RWPE1 (cell line): ENCODE measurements at regions not wholly inside any gene's neighbourhood (a gene's known extent, or its start where the extent isn't known, plus 50 kb on each side); places are given as distances from the start of the nearest gene placed in this dataset.

ENCODE experiments used
- CTCF ChIA-PET: fragments of 350-600 bp; sonication (Branson Sonifier 250); formaldehyde crosslinking; extraction: SDS; loops from one replicate; lab custom pipeline; 2021; lab: Yijun Ruan, JAX
- POLR2A ChIA-PET: fragments of 400-600 bp; formaldehyde crosslinking; extraction: SDS; loops from one replicate; lab custom pipeline; 2020; ENCODE audit warnings: antibody characterized with exemption; ENCODE audit not compliant: low non-redundant PET; lab: Yijun Ruan, JAX
- DNase-seq: peaks from one replicate; pipeline ENCODE4 v3.0.0; 2012; ENCODE audit warnings: low spot score
- H3K27ac ChIP-seq: fragments of 450-650 bp; 2 replicates; pipeline ENCODE4 v1.5.1; 2017
- CTCF ChIP-seq: fragments of 450-650 bp; conservative IDR thresholded peaks from 2 replicates; pipeline ENCODE4 v1.5.1; 2017; ENCODE audit warnings: low read depth, mild to moderate bottlenecking

GRCh38 chr15:31511707-31512310 is 185.2 kb downstream of the KLF13 start:
- DNase-seq: no peak
- POLR2A ChIA-PET: no interaction called here
- CTCF ChIA-PET: interaction anchor here (0.6 kb wide), 1 partner anchor 11 kb away, joined by 3 read pairs; no protein-coding TSS in a partner anchor
- TF ChIP-seq CTCF: no peak
- no peak overlapping the region for H3K27ac ChIP-seq

GRCh38 chr15:31513178-31513577 is 186.5 kb downstream of the KLF13 start:
- no peak for DNase-seq
- ChIA-PET POLR2A (no interaction called here), CTCF (no interaction called here)
- no peak overlapping the region for H3K27ac ChIP-seq
- no peak for TF ChIP-seq CTCF

- ChIA-PET POLR2A (no interaction called here), CTCF (no interaction called here)
- DNase-seq: no peak
- TF ChIP-seq CTCF: no peak
- no peak overlapping the region for H3K27ac ChIP-seq
Measured at GRCh38 chr15:31516440-31516839, 189.8 kb downstream of the KLF13 start.

- ChIA-PET CTCF (no interaction called here), POLR2A (no interaction called here)
- no peak for TF ChIP-seq CTCF
- H3K27ac ChIP-seq: no peak overlapping the region
- DNase-seq: no peak
Measured at GRCh38 chr15:31516874-31517273, 190.2 kb downstream of the KLF13 start.

- DNase-seq: no peak
- TF ChIP-seq CTCF: no peak
- H3K27ac ChIP-seq: no peak overlapping the region
- CTCF ChIA-PET: no interaction called here
- POLR2A ChIA-PET: no interaction called here
Measured at GRCh38 chr15:31517711-31518110, 191.1 kb downstream of the KLF13 start.

GRCh38 chr15:31522028-31522427 is 195.4 kb downstream of the KLF13 start:
- POLR2A ChIA-PET: no interaction called here

More at GRCh38 chr15:31522028-31522427, 195.4 kb downstream of the KLF13 start:
- DNase-seq: no peak
- CTCF ChIA-PET: no interaction called here
- TF ChIP-seq CTCF: no peak
- no peak overlapping the region for H3K27ac ChIP-seq
